GM19324 (cell line): ENCODE measurements at regions not wholly inside any gene's neighbourhood (a gene's known extent, or its start where the extent isn't known, plus 50 kb on each side); places are given as distances from the start of the nearest gene placed in this dataset.

ENCODE experiments used
- ATAC-seq: cut with Tn5 transposase; IDR thresholded peaks from one replicate; pipeline ENCODE4 v1.9.1; 2021; ENCODE audit warnings: mild to moderate bottlenecking, moderate library complexity; ENCODE audit not compliant: unreplicated experiment, low FRiP score

DNA sequence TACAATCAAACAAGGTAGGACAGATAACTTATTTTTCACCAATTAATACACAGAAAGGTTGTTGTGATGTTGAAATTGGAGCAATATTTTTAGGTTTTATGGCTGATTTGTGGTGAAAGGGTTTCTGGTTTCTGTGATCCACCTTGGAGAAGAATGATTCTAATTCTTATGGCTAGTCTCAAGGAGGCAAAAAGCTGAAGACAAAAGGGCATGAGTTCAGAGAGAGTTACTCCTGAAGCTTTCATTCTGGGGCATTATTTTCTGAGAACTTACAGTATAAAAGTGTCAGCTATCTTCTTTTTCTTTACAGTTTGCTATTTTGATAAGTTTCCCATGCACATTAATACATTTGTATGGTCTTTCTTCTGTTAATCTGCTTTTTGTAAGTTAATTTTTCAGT is 372.4 kb upstream of the CCDC179 start:
- no peak for ATAC-seq

DNA sequence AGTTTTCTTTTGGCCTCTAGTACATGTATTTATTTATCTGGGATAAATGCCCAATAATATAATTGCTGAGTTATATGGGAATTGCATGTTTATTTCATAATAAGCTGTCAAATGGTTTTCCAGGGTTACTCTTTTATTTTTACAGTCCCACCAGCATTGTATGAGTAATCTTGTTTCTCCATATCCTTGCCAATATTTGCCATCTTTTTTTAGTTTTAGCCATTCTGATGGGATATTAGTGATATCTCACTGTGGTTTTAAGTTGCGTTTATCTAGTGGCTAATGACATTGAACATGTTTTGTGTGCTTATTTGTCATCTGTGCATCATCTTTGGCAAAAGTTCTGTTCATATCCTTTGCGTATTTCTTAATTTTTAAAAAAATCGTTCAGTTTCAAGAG is 372.8 kb upstream of the CCDC179 start:
- ATAC-seq, result no peak

GRCh38 chr11:23236826-23237555 is 376.7 kb upstream of the CCDC179 start:
- ATAC-seq, result no peak

- no peak for ATAC-seq
Observed at GRCh38 chr11:23252426-23252825, 392.2 kb upstream of the CCDC179 start.

- no peak for ATAC-seq
Observed at GRCh38 chr11:23257088-23257487, 396.8 kb upstream of the CCDC179 start.

- ATAC-seq, result no peak
Observed at GRCh38 chr11:23257556-23257955, 397.3 kb upstream of the CCDC179 start.

GRCh38 chr11:23263466-23263865 is 403.2 kb upstream of the CCDC179 start:
- no peak for ATAC-seq

DNA sequence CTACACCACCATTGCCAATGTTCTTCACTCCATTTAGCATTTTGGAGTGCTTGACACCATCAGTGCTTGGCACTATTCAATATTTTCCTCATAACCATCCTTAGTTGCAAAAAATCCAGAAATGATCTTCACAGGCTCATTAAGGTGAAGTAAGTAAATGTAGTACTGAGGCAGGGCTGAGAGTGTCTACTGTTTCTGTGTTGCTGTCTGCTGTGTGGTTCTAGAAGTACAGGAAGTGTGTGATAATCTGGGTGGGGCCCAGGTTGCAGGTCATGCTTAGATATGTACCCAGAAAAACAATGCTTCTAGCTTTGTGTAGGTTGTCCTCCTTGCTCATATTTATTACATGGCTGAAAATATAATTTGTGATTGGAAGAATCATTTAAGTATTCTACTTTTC is 411.8 kb upstream of the CCDC179 start:
- no peak for ATAC-seq

DNA sequence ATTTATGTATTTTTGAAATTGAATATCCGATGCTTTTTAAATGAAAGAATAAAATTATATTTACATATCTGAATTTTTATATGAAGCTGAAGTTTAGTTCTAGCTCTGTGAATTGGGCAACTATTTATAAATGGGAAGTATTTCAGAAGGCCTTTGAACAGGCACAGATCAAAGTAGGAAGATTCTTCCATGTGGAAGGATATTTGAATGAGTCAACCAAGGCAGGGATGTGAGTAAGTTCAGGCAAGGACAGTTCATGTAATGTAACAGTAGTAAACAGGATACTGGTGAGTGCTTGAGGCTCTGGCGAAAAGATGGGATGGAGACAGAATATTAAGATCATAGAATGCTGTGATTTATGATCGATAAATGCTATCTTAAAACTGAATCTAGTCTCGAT is 417.8 kb upstream of the CCDC179 start:
- ATAC-seq, result no peak

DNA sequence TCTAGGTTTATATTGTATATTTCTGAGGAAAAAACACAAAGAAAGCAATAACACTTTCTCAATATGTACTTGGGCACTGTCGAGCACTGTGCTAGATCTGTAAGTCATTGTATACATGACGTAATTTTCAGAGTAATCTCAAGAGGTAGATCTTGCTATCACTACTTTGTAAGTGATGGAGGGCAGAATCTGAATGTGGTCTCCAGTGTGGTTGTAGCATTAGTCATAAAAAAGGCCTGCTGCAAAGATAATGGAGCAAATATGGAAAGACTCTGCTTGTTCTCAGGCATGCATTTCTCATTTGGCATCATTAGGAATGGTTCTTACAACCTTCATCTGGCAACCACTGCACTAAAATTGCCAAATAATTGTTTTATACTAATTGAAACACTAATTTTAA is 419.8 kb upstream of the CCDC179 start:
- no peak for ATAC-seq

- ATAC-seq, result no peak
Observed at GRCh38 chr11:23283666-23284065, 423.4 kb upstream of the CCDC179 start.

GRCh38 chr11:23284631-23285030 is 424.4 kb upstream of the CCDC179 start:
- ATAC-seq, result no peak

GRCh38 chr11:23288003-23288783 is 427.9 kb upstream of the CCDC179 start:
- no peak for ATAC-seq

GRCh38 chr11:23295241-23295640 is 435.0 kb upstream of the CCDC179 start:
- no peak for ATAC-seq

- no peak for ATAC-seq
Observed at GRCh38 chr11:23308041-23308440, 447.8 kb upstream of the CCDC179 start.

DNA sequence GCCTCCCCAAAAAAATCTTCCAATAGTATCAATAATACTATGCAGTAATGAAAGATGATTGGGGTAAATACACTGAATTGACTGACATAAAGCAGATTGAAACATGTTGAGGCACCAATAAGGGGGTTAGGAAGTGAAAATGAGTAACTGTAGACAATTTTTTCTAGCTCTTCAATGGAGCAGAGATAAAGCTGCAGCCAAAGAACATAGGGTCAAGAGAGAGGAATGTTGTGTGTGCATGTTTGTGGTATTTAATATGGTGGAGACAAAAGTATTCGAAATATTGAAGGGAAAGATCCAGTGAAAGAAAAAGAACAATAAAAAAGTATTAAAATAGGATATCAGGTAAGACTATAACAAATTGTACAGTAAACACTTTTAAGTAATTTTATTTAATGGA is 450.0 kb upstream of the CCDC179 start:
- ATAC-seq, result no peak

DNA sequence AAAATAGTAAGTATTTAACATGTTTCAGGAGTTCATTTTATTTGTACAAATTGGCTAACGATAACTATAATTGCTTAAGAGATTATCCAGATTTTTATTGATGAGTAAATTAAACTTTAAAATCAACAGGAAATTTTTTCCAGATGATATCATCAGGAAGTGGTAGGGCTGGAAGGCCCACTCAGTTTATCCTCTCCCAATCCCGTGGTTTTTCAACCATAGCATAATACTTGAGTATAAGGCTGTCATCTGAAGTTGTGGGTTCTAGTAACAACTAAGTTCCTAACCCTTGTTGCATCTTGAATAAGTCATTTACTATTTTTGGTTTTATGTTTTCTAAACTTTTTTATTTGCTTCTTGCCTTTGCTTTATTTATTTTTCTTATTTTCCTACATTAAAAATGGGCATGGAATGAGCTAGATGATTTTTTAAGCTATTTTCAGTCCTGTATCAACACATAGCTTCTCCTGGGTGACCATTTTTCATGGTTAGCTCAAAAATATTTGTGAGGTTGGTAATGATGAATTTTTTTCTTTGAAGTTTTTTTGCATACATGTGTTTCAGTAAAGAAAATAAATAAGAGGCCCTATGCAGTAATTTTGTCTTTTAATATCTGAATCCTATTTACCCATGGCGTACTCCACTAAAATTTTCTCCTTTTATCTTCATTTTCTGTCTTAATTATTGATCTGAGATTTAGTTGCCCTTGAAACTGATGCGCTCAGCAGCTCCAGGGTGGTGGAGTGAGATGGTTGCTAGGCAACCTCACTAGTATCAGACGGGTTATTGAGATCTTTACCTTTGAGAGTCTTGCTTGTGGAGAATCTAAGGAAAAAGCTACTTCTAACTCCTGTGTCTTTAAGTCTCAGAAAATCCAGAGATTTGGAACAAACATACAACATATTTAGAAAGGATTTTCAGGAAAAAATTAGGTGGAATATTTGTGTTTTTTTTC is 452.0 kb upstream of the CCDC179 start:
- no peak for ATAC-seq

GRCh38 chr11:23313001-23313400 is 452.7 kb upstream of the CCDC179 start:
- no peak for ATAC-seq

GRCh38 chr11:23314162-23314561 is 453.9 kb upstream of the CCDC179 start:
- no peak for ATAC-seq

DNA sequence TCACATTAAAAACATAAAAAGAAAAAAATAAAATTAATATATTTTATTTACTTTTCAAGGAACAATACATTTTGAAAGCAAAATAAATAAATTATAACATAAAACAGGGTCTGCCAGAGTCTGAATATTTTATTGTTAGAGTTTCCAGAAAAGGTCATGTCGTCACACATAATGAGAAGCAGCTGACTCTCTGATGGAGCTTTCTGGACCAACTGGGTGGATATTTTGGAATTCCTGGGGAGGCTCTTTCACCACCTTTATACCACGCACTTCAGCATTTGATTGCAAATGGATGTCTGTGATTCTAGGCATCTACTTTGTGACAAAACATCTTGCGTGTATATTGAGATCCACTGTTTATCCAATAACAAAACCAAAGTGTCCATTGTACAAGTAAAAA is 455.0 kb upstream of the CCDC179 start:
- no peak for ATAC-seq

DNA sequence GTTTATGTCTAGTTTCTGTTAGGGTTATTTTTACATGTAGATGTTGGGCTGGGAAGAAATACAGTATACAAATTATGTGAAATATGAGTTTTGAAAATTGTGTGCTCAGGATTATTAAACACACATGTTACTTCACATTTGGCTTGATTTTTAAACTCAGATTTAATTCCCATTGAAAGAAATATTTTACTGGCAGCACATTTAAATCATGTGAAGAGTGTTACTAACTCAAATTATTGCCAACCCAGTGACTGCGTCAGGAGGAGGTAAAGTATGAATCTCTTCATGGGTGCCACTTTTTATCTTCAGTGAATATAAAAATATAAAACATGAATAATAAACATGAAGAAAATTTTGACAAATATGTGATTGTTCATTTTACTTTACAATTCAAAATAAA is 457.5 kb upstream of the CCDC179 start:
- ATAC-seq, result no peak
